NCI-H226 (cell line): ENCODE measurements at regions not wholly inside any gene's neighbourhood (a gene's known extent, or its start where the extent isn't known, plus 50 kb on each side); places are given as distances from the start of the nearest gene placed in this dataset.

Experiments
- DNase-seq: peaks from one replicate; pipeline ENCODE4 v3.0.0-alpha.2; 2015

- no peak for DNase-seq
These were observed 70.0 kb upstream of the INPP5A start for GRCh38 chr10:132467464-132468149.

- DNase-seq: no peak
These were observed 69.4 kb upstream of the INPP5A start for GRCh38 chr10:132468216-132468615.

DNA sequence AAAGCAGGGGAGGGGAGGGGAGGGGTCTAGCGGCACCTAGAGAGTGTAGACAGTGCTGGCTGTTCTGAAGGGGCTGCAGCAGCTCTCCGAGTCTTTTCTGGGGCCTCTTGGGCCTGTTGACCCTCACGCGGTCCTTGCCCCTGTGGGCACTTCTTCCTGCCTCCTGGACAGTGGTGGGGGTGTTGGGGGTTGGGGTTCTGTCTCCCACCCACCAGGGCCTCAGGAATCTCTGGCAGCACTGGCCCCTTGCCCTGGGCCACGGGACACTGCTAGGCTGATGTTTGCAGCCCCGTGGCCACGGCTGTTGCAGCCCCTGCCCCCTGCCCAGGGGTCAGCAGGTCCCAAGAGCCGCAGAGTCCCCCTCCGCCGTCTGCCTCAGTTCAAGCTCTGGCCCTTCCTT, 68.9 kb upstream of the INPP5A start:
- DNase-seq: no peak

DNA sequence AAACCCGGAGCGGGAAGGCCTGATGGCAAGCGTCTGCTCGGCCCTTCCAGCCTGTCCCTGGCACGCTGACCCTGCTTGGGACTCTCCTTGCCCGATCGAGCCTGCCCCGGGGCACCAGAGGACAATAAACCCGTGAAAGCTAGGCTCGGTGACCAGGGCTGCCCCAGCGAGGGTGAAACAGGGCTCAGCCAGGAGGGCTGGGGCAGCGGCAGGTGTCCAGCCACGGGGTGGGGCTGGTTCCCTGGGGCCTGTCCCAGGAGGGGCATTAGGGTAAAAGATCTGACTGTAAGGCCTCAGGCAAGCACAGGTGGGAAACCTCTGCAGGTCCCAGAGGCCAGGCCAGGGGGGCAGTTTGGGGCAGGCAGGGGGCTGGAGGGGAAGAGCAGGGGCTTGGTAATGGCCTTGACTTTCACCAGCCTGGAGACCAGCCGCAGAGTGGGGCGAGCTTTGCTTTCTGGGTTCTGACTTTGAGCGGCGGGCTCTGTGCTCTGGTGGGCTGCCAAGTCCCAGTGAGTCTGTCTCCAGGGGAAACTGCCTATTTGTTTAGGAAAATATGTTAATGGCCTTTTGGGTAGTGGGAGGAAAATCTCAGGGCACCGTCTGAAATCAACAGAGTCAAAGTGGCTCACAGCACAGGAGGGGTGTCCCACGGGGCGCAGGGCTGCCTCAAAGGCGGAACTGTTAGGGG, 68.2 kb upstream of the INPP5A start:
- DNase-seq: no peak

- DNase-seq: no peak
These were observed 67.0 kb upstream of the INPP5A start for GRCh38 chr10:132470410-132471124.

GRCh38 chr10:132471125-132471451, 66.5 kb upstream of the INPP5A start:
- DNase-seq: no peak

GRCh38 chr10:132471484-132471883, 66.1 kb upstream of the INPP5A start:
- DNase-seq: no peak

GRCh38 chr10:132475086-132475485, 62.5 kb upstream of the INPP5A start:
- DNase-seq: no peak

- DNase-seq: no peak
These were observed 61.2 kb upstream of the INPP5A start for GRCh38 chr10:132476146-132477065.

DNA sequence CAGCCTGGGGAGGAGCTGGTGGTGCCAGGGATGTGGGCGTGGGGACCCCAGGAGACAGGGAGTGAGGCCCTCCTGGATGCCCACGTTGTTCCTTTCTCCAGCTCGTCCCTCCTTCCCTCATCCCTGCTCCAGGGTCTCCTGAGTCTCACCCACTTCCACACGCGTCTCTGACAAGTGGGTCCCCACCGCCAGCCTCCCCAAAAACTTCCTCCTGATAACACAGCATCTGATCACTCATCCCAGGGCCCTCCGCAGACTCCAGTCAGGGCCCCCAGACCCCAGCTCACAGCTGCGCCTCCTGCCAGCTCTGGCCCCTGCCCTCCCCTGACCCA, 60.6 kb upstream of the INPP5A start:
- DNase-seq: no peak

DNA sequence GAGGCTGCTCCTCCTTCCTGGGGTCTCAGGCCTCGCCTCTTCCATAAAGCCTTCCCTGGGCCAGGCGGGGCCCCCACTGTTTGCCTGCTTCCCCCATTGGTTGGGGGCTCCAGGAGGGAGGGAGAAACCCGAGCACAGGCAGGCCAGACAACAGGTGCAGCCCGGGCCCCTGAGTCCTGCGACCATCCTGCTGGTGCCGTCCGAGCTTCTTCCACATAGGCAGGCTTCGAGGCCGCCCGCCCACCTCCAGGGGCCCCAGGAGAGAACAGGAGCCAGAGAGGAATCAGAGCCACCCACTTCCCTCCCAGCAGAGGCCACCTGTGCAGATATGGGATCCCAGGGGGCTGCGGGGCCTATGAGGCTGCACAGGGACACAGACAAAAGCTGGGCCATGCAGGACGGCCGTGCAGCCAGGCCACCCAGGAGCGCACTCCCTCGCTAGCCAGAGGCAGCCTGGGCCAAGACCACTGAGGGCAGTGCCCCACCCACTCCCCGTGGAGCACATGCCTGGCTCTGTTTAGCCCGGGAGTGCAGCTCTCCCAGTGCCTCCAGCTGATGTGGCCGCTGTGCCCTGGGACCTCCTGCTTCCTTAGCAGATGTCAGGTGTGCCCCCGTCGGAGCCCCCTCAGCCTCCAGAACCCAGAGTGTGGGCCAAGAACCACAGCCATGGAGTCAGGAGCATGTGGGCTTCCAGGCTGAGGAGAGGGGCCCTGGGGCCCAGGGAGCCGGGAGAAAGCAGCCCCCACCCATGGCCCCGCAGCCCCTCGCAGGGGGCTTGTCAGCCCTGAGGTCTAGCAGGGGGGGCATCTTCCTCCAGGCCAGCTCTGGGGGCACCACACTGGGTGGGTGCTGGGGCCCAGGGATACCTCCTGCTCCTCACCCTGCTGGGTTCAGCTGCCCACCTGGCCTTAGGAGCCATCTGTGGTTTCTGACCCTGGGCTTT, 59.9 kb upstream of the INPP5A start:
- DNase-seq: no peak

DNA sequence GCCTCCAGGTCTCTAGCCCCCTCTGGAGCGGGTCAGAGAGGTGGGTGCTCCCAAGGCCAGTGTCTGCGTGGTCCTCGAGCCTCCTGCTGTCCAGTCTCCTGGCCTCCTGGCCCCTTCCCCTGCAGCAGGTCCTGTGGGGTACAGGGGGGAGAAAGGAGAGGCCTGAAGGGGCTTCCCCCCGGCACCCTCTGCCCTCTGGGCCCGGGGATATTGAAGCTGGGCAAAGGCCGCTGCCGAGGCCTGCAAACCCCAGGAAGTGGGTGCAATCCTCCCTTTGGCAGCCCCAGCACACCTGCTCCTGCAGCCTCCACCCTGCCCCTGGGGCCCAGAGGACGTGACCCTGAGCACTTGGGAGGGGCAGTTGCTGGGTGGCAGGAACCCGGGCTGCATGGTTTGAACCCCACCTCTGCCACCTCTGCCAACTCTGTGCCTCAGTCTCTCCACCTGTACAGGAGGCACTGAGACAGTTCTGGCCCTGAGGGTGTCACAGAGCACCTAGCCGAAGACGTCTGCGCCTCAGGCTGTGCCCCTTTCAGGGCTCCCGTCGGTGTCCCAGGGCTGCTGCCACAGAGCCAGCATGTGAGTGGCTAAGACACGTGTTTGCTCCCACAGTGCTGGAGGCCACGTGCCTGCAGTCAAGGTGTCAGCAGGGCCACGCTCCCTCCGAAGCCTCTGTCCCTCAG, 59.1 kb upstream of the INPP5A start:
- DNase-seq: no peak

GRCh38 chr10:132479024-132479602, 58.5 kb upstream of the INPP5A start:
- no peak for DNase-seq

GRCh38 chr10:132479603-132480221, 57.9 kb upstream of the INPP5A start:
- no peak for DNase-seq

DNA sequence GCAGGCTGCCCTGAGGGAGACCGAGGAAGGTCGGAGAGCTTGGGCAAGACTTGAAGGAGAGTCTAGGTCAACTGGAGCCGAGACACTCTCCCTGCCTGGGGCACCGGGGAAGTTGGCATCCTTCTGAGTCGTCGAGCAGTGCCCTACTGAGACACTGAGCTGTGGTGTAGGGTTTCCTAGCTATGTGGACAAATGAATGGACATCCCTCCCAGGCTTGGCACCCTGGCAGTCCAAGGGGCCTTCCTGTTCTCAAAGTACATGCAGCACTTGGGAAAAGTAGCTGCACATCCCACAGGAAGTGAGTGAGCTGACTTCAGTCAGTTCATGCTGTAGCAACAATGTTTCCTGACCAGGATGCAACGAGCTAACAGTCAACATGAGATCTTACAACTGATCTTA, 57.2 kb upstream of the INPP5A start:
- DNase-seq: peak; percentile 1

DNA sequence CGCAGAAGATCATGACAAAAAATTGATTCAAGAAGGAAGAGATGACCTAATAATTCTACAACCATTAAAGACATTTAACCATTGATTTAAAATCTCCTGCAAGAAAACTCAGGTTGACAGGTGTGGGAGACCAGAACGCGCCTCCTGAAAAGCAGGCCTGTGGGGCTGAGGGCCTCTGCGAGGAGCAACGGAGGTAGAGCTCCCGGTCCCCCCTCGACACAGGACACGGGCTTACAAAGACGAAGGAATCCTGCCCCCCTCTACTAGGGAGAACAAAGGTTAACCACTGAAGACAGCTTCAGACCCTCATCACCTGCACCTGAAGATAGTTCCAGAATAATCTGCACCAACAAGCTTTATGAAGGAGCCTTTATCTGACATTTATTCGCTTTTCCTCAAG, 55.9 kb upstream of the INPP5A start:
- DNase-seq: no peak

GRCh38 chr10:132482090-132482800, 55.3 kb upstream of the INPP5A start:
- no peak for DNase-seq

- DNase-seq: no peak
These were observed 54.2 kb upstream of the INPP5A start for GRCh38 chr10:132483394-132483793.

DNA sequence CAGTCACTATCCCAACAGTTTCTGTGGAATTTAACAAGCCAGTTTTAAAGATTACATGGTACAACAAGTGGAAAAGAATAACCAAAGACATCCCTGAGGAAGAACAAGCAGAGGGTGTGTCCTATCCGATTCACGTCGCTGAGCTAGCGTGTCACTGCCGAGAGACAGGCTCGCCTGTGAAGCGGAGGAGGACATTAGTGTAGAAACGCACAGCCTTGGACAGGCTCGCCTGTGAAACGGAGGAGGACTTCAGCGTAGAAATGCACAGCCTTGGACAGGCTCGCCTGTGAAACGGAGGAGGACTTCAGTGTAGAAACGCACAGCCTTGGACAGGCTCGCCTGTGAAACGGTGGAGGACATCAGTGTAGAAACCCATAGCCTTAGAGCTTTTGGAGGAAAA, 52.7 kb upstream of the INPP5A start:
- no peak for DNase-seq

DNA sequence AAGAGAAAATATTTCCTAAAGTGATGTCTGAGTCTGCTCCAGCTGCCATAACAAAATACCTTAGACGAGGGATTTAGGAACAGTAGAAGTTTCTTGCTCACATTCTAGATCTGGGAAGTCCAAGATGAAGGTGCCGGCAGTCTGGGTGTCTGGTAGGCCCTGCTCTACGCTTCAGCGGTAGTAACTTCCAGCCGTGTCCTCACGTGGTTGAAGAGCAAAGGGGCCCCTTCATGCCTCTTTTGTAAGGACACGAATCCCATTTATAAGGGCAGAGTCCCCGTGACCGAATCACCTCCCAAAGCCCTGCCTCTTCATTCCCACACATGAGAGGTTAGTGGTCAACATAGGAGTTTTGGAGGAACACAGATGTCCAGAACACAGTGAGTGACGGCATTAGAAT, 52.2 kb upstream of the INPP5A start:
- DNase-seq: no peak
